ENCODE measurements at regions not wholly inside any gene's neighbourhood (a gene's known extent, or its start where the extent isn't known, plus 50 kb on each side); places are given as distances from the start of the nearest gene placed in this dataset.

DNA sequence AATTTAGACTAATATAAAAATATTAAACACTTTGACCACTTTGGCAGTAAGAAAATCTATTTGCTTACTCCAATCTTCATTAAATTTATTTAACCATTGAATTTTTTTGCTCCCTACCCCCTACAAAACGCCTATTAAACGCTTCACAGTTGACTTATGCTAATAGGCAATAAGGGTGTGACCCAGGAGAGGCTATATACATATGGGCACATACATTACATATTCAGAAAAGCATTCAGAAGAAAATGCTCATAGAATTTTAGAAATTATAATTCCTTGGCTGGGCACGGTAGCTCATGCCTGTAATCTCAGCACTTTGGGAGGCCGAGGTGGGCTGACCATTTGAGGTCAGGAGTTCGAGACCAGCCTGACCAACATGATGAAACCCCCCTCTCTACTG is 95.6 kb upstream of the STARD13 start:
- Histone ChIP-seq H3K36me3 (replicated peaks; ENCODE audit: low read depth, low read length) (no peaks in the 10 kb centered on the region), H4K20me1 (ENCODE audit: insufficient read depth, low read length) (no peaks in the 10 kb centered on the region), H2AFZ (ENCODE audit: low read depth, low read length) (no peak overlapping the region), H3K4me3 (ENCODE audit: low read length) (no peak overlapping the region), H3K9me3 (ENCODE audit: insufficient read depth, low read length) (no peaks in the 10 kb centered on the region), H3K27me3 (ENCODE audit: low read depth, low read length) (no peaks in the 10 kb centered on the region), H3K27ac (ENCODE audit: low read length) (no peak overlapping the region), H3K4me1 (ENCODE audit: low read length) (peaks cover 11% of the 10 kb centered on the region), H3K79me2 (ENCODE audit: low read length) (no peaks in the 10 kb centered on the region), H3K9ac (ENCODE audit: low read length) (no peak overlapping the region), H3K4me2 (ENCODE audit: low read length) (no peak overlapping the region)
- TF ChIP-seq CTCF (IDR thresholded peaks at IDR 0.05; ENCODE audit: low read depth, low read length) = no peak
- no peak for TF ChIP-seq EZH2phosphoT487 (IDR thresholded peaks at IDR 0.05; ENCODE audit: low read depth)

DNA sequence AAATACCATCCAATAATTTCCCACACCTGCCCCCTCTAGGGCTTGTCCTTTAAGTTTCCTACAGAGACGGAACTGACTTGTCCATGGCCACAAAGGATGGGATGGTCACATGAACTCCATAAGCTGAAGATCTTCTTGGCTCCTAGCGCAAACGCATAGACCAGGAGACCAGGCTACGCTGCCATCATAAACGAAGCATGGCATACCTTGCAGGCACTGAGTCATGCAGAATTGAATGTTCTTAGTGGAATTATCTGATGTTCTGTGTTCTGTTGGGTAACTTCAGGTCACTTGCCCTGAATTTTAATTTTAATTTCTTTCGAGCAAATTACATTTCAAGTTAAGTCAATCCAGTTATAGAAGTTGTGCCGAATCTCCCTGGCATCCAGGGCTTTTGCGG is 96.4 kb upstream of the STARD13 start:
- Histone ChIP-seq H4K20me1 (ENCODE audit: insufficient read depth, low read length) (no peaks in the 10 kb centered on the region), H3K27ac (ENCODE audit: low read length) (no peak overlapping the region), H3K9me3 (ENCODE audit: insufficient read depth, low read length) (no peaks in the 10 kb centered on the region), H3K4me1 (ENCODE audit: low read length) (peaks cover 11% of the 10 kb centered on the region), H3K27me3 (ENCODE audit: low read depth, low read length) (no peaks in the 10 kb centered on the region), H2AFZ (ENCODE audit: low read depth, low read length) (no peak overlapping the region), H3K4me3 (ENCODE audit: low read length) (no peak overlapping the region), H3K79me2 (ENCODE audit: low read length) (no peaks in the 10 kb centered on the region), H3K9ac (ENCODE audit: low read length) (no peak overlapping the region), H3K4me2 (ENCODE audit: low read length) (no peak overlapping the region), H3K36me3 (replicated peaks; ENCODE audit: low read depth, low read length) (no peaks in the 10 kb centered on the region)
- TF ChIP-seq CTCF (IDR thresholded peaks at IDR 0.05; ENCODE audit: low read depth, low read length) = no peak
- no peak for TF ChIP-seq EZH2phosphoT487 (IDR thresholded peaks at IDR 0.05; ENCODE audit: low read depth)

GRCh38 chr13:33383724-33384577 is 98.4 kb upstream of the STARD13 start:
- Histone ChIP-seq H3K27ac (ENCODE audit: low read length) (no peak overlapping the region), H3K9ac (ENCODE audit: low read length) (no peak overlapping the region), H3K4me2 (ENCODE audit: low read length) (peak overlapping the region; percentile 13), H2AFZ (ENCODE audit: low read depth, low read length) (no peak overlapping the region), H3K27me3 (ENCODE audit: low read depth, low read length) (no peaks in the 10 kb centered on the region), H3K79me2 (ENCODE audit: low read length) (no peaks in the 10 kb centered on the region), H3K36me3 (replicated peaks; ENCODE audit: low read depth, low read length) (no peaks in the 10 kb centered on the region), H3K4me1 (ENCODE audit: low read length) (peaks cover 11% of the 10 kb centered on the region), H3K4me3 (ENCODE audit: low read length) (no peak overlapping the region), H4K20me1 (ENCODE audit: insufficient read depth, low read length) (no peaks in the 10 kb centered on the region), H3K9me3 (ENCODE audit: insufficient read depth, low read length) (no peaks in the 10 kb centered on the region)
- TF ChIP-seq EZH2phosphoT487 (IDR thresholded peaks at IDR 0.05; ENCODE audit: low read depth) = no peak
- no peak for TF ChIP-seq CTCF (IDR thresholded peaks at IDR 0.05; ENCODE audit: low read depth, low read length)

GRCh38 chr13:33388286-33388998 is 102.9 kb upstream of the STARD13 start:
- TF ChIP-seq EZH2phosphoT487 (IDR thresholded peaks at IDR 0.05; ENCODE audit: low read depth) = no peak
- no peak overlapping the region for H3K27ac ChIP-seq (ENCODE audit: low read length)
- no peak overlapping the region for H3K4me3 ChIP-seq (ENCODE audit: low read length)
- no peaks in the 10 kb centered on the region for H3K9me3 ChIP-seq (ENCODE audit: insufficient read depth, low read length)
- H3K4me1 ChIP-seq (ENCODE audit: low read length) = no peaks in the 10 kb centered on the region
- no peaks in the 10 kb centered on the region for H4K20me1 ChIP-seq (ENCODE audit: insufficient read depth, low read length)
- no peak overlapping the region for H3K9ac ChIP-seq (ENCODE audit: low read length)
- H2AFZ ChIP-seq (ENCODE audit: low read depth, low read length) = no peak overlapping the region
- H3K36me3 ChIP-seq (replicated peaks; ENCODE audit: low read depth, low read length) = no peaks in the 10 kb centered on the region
- no peak overlapping the region for H3K4me2 ChIP-seq (ENCODE audit: low read length)
- no peaks in the 10 kb centered on the region for H3K79me2 ChIP-seq (ENCODE audit: low read length)
- H3K27me3 ChIP-seq (ENCODE audit: low read depth, low read length) = no peaks in the 10 kb centered on the region
